GM21390 (cell line): ENCODE measurements at regions not wholly inside any gene's neighbourhood (a gene's known extent, or its start where the extent isn't known, plus 50 kb on each side); places are given as distances from the start of the nearest gene placed in this dataset.

Experiments used
- ATAC-seq: cut with Tn5 transposase; IDR thresholded peaks from one replicate; pipeline ENCODE4 v1.9.1; 2021; ENCODE audit not compliant: unreplicated experiment

DNA sequence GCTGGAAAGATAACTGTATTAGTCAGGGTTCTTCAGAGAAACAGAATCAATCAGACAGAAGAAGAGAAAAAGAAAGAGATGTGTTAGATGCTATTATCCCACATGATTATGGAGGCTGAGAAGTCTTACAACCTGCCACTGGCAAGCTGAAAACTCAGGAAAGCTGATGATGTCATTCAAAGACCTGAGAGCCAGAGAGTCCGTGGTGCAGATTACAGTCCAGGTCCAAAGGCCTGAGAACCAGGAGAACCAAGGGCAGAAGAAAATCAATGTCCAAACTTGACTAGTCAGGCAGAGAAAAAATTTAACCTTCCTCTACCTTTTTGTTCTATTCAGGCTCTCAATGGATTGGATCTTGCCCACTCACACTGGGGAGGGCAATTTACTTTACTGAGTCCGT is 172.5 kb downstream of the QDPR start:
- ATAC-seq, result no peak

DNA sequence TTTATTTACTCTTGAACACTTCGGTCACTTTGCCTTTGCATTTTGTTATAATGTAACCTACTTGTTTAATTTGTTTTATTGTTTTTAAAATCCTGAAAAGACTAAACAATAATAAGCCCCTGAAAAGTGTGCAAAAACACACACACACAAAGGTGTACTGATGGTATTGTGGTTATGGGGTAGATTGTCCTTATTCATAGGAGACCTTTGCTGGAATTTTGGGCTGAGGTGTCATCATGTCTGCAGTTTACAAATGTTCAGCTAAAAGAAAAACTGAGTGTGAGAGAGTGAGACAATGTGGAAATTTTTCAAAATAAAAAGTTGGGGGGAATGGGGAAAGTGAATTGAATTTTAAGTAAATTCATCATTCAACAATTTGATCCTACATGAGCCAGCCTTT is 174.9 kb downstream of the QDPR start:
- ATAC-seq, result no peak

- peak; percentile 86 for ATAC-seq
Observed at GRCh38 chr4:17336524-17336961, 175.3 kb downstream of the QDPR start.

DNA sequence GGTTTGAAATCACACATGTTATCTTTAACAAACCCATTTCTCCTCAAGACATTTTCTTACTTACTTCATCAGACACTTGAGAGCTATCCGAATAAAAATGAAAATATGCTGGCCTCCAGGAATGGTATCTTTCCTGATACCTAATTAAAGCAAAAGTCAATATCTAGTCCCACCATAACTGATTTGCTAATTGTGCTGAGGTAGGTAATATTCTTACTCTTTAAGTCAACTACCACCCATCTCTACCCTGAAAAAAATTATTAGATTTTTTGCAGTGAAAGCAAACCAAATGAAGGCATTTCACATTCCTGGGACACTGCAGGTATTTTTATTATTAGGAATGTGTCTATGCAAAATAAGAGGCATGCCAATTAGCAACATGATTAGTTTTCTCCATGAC is 175.8 kb downstream of the QDPR start:
- no peak for ATAC-seq

- no peak for ATAC-seq
Observed at GRCh38 chr4:17335371-17335770, 176.5 kb downstream of the QDPR start.

GRCh38 chr4:17332478-17332877 is 179.4 kb downstream of the QDPR start:
- no peak for ATAC-seq

DNA sequence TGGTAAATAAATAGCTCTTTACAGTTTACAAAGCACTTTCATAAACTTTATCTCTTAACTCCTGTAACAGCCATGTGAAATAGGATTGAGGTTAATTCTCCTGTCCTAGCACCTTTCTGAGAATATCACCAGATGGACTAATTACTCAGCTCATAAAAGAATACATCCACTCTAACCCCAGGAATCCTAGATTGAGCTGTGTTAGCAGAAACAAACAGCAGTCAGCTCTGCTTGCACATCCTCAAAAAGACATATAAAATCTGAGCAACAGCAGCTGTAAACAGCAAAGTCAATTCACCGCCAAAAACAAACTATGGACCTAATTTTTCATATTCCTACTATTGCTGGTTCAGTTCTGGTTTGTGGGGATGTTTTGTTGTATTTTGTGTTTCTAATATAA is 182.8 kb downstream of the QDPR start:
- no peak for ATAC-seq

- no peak for ATAC-seq
Observed at GRCh38 chr4:17328141-17328815, 183.6 kb downstream of the QDPR start.

DNA sequence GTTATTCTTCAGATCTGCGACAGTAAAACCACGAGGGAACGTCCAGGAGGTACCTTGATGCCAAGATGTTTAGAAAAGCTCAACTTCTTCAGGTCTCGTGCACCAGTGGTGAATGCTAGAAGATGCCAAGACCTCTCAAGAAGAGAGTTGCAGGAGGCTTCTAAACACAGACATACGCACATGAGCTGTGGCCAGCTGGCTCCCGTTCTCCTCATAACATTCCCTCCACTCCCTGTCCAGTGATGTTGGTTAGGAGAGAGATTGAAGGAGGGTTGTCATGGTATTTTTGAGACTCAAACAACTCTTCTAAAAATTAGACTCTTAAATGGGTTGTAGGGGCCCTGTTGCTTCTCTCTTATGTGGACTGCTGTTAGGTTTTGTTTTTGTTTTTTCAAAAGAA is 184.3 kb downstream of the QDPR start:
- ATAC-seq, result no peak

DNA sequence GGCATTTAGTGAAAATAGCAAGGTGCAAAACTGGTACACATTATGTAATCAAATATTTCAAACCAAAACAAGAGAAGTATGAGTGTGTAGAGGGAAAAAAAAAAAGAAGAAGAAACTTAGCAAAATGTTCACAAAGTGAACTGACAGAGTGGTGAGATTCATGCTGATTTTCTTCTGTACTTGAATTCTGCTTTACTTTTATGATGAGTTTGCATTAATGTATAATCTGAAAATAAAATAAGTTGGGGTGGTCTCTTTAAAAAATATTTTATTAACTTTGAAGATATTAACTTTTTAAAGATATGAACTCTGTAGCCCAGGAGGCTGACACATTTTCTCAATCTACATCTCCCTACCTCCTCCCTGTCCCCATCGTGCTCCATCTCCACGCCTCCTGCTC is 185.1 kb downstream of the QDPR start:
- no peak for ATAC-seq

DNA sequence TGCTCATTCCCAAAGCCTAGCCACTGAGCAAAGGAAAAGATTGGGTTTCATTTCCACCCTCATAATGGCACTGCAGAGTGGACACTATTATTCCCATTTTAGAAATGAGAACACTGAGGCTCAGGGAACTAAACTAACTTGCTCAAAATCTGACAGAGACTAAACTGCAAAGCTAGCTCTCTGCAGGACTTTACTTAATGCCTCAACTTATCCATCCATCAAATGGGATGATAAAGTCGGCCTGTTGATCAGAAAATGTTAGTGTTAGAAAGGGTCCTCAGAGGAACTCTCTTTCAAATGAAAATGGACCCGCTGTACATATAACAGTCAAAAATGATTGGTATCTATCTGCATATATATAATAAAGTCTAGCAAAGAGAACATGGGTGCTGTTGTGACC is 186.8 kb downstream of the QDPR start:
- ATAC-seq, result no peak

- no peak for ATAC-seq
Observed at GRCh38 chr4:17324386-17324830, 187.5 kb downstream of the QDPR start.

GRCh38 chr4:17323554-17324385 is 188.1 kb downstream of the QDPR start:
- no peak for ATAC-seq

- ATAC-seq, result no peak
Observed at GRCh38 chr4:17322514-17322913, 189.4 kb downstream of the QDPR start.

GRCh38 chr4:17320046-17320445 is 191.8 kb downstream of the QDPR start:
- ATAC-seq, result no peak

DNA sequence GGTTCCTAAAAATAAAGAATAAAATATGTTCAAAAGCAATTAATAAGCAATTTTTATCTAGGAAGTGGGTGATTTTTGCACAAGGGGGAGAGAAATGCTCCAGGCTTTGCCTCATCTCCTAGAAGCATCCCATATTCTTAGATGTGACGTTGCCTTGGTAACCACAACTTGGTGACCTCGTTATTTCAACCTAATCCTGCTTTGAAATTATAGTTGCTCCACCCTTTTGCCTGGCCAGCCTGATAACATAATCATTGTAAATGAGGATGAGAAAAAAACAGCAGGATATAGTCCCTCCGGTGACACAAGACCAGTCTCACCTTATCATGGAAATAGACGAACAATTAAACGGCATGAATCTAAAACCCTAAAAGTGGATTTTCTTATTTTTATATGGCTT is 194.4 kb downstream of the QDPR start:
- ATAC-seq, result no peak

DNA sequence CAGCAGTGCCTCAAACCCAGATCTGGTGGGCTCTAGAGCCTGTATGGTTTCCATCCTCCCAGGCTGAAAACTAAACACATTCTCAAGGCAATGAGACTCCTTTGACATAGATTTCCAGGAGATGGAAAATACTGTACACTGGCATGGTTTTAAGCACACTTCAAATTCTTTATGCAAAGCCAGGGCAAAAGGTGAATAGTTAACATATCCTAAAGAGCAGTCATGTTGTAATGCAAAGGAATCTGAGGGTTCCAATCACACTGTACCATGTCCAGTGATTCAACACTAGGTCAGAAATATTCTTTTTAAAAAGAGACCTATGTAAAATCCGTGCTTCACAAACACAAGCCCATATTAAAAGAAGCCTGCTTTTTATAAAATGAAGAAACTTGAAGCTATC is 195.3 kb downstream of the QDPR start:
- no peak for ATAC-seq

GRCh38 chr4:17315459-17315858 is 196.4 kb downstream of the QDPR start:
- no peak for ATAC-seq

GRCh38 chr4:17313194-17313593 is 198.7 kb downstream of the QDPR start:
- ATAC-seq, result no peak

- ATAC-seq, result no peak
Observed at GRCh38 chr4:17310269-17310652, 201.6 kb downstream of the QDPR start.

- no peak for ATAC-seq
Observed at GRCh38 chr4:17309567-17310268, 202.2 kb downstream of the QDPR start.

DNA sequence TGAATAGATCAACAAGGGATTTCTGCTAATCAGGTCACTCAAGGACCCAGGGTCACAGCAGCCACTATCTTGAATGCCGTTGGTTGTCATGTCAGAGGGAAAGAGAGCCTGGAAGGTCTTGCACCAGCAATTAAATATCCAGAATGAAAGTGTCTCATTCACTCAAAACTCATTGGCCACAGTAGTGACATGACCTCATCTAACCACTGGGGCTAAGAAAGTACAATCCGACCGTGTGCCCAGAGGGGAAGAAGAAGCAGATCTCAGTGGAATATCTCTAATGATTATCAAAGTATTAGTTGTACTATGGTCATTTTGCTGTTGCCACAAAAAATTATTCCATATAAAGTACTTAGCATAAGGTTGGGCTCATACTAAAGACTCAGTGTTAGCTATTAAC is 210.0 kb downstream of the QDPR start:
- no peak for ATAC-seq
